Hepatocyte (in vitro differentiated cells): ENCODE measurements at regions not wholly inside any gene's neighbourhood (a gene's known extent, or its start where the extent isn't known, plus 50 kb on each side); places are given as distances from the start of the nearest gene placed in this dataset.

Experiments
- EZH2 ChIP-seq: fragments of 200-600 bp; sonication (generic); IDR thresholded peaks from 2 replicates; pipeline ENCODE4 v1.6.1; 2016; ENCODE audit warnings: antibody characterized with exemption, mild to moderate bottlenecking, borderline replicate concordance
- TF ChIP-seq, protein P1 (sequence below): fragments of 200-600 bp; sonication (generic); IDR thresholded peaks from 2 replicates; pipeline ENCODE4 v1.5.1; 2016; ENCODE audit warnings: antibody characterized with exemption, mild to moderate bottlenecking; ENCODE audit not compliant: poor library complexity

DNA sequence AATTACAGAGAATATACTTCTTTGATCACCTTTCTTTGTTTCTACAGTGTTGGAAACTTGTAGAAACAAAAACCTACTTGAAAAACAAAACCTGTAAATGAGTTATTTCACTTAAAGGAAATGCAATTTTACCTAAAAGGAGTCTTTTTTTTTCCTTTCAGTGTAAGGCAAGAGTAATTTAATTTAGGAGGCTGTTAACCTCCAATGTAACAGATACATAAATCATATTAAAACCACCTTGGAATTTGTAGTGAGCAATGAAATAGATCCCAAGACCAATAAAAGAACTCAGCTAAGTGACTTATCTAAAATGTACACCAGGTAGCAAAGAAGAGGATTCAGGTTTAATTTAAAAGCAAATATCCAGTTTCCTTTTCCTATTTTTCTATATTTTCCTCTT is 524.8 kb downstream of the CSNK1G3 start:
- TF ChIP-seq, protein P1, sequence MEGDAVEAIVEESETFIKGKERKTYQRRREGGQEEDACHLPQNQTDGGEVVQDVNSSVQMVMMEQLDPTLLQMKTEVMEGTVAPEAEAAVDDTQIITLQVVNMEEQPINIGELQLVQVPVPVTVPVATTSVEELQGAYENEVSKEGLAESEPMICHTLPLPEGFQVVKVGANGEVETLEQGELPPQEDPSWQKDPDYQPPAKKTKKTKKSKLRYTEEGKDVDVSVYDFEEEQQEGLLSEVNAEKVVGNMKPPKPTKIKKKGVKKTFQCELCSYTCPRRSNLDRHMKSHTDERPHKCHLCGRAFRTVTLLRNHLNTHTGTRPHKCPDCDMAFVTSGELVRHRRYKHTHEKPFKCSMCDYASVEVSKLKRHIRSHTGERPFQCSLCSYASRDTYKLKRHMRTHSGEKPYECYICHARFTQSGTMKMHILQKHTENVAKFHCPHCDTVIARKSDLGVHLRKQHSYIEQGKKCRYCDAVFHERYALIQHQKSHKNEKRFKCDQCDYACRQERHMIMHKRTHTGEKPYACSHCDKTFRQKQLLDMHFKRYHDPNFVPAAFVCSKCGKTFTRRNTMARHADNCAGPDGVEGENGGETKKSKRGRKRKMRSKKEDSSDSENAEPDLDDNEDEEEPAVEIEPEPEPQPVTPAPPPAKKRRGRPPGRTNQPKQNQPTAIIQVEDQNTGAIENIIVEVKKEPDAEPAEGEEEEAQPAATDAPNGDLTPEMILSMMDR: no peak
- TF ChIP-seq EZH2: no peak
